Activated CD4-positive, alpha-beta T cell treated with anti-CD3 and anti-CD28 coated beads, Interleukin-2, Interleukin-4, amounts not matched to agents 100 ng/mL and 50 ng/mL, durations not matched to agents 16 hours and 8 hours (primary cell): ENCODE measurements at regions not wholly inside any gene's neighbourhood (a gene's known extent, or its start where the extent isn't known, plus 50 kb on each side); places are given as distances from the start of the nearest gene placed in this dataset.

Source experiments
- DNase-seq: peaks from one replicate; pipeline ENCODE4 v3.0.0-alpha.2; 2020; ENCODE audit warnings: low spot score

GRCh38 chr6:77073410-77073760 is 389.9 kb downstream of the HTR1B start:
- DNase-seq = no peak

GRCh38 chr6:77072694-77073409 is 390.4 kb downstream of the HTR1B start:
- no peak for DNase-seq

GRCh38 chr6:77063494-77063893 is 399.8 kb downstream of the HTR1B start:
- DNase-seq = no peak

GRCh38 chr6:77055711-77056110 is 407.6 kb downstream of the HTR1B start:
- no peak for DNase-seq

- DNase-seq = no peak
These were observed 422.6 kb downstream of the HTR1B start for GRCh38 chr6:77040568-77041195.

- no peak for DNase-seq
These were observed 424.5 kb downstream of the HTR1B start for GRCh38 chr6:77038807-77039206.

- DNase-seq = no peak
These were observed 425.9 kb downstream of the HTR1B start for GRCh38 chr6:77037439-77037838.

GRCh38 chr6:77036400-77036799 is 426.9 kb downstream of the HTR1B start:
- DNase-seq = no peak

- DNase-seq = no peak
These were observed 429.1 kb downstream of the HTR1B start for GRCh38 chr6:77034161-77034560.

GRCh38 chr6:77030929-77031674 is 432.2 kb downstream of the HTR1B start:
- no peak for DNase-seq

GRCh38 chr6:77026341-77026740 is 436.9 kb downstream of the HTR1B start:
- no peak for DNase-seq

GRCh38 chr6:77025736-77026223 is 437.5 kb downstream of the HTR1B start:
- no peak for DNase-seq

GRCh38 chr6:77021778-77022177 is 441.5 kb downstream of the HTR1B start:
- DNase-seq = no peak

GRCh38 chr6:77021232-77021631 is 442.1 kb downstream of the HTR1B start:
- no peak for DNase-seq

- DNase-seq = no peak
These were observed 444.2 kb downstream of the HTR1B start for GRCh38 chr6:77019081-77019480.

- no peak for DNase-seq
These were observed 445.8 kb downstream of the HTR1B start for GRCh38 chr6:77017537-77017936.

GRCh38 chr6:77015350-77015749 is 447.9 kb downstream of the HTR1B start:
- no peak for DNase-seq

GRCh38 chr6:77011929-77012545 is 451.3 kb downstream of the HTR1B start:
- DNase-seq = no peak

- DNase-seq = no peak
These were observed 452.3 kb downstream of the HTR1B start for GRCh38 chr6:77010931-77011542.

GRCh38 chr6:76992553-76992952 is 470.7 kb downstream of the HTR1B start:
- DNase-seq = no peak

GRCh38 chr6:76984572-76984971 is 478.7 kb downstream of the HTR1B start:
- DNase-seq = no peak
